Fibroblast of skin of right quadriceps (primary cell): ENCODE measurements at regions not wholly inside any gene's neighbourhood (a gene's known extent, or its start where the extent isn't known, plus 50 kb on each side); places are given as distances from the start of the nearest gene placed in this dataset.
"Not testable (repeated sequence)": the region's sequence is repeated elsewhere in the genome, so short reads cannot be mapped to it uniquely, and the experiment has no call there.

Source experiments
- DNase-seq: peaks from one replicate; pipeline ENCODE4 v3.0.0-alpha.2; 2013

- no peak for DNase-seq
Observed at GRCh38 chr6:63487103-63487813, 85.0 kb upstream of the LOC128125822 start.

- DNase-seq, result no peak
Observed at GRCh38 chr6:63491119-63491518, 81.2 kb upstream of the LOC128125822 start.

GRCh38 chr6:63492476-63492875 is 79.8 kb upstream of the LOC128125822 start:
- no peak for DNase-seq

- DNase-seq, result no peak
Observed at GRCh38 chr6:63493557-63493956, 78.7 kb upstream of the LOC128125822 start.

- no peak for DNase-seq
Observed at GRCh38 chr6:63496361-63496804, 75.9 kb upstream of the LOC128125822 start.

- DNase-seq, result no peak
Observed at GRCh38 chr6:63502156-63502555, 70.1 kb upstream of the LOC128125822 start.

GRCh38 chr6:63503199-63503598 is 69.1 kb upstream of the LOC128125822 start:
- DNase-seq, result no peak

- DNase-seq, result no peak
Observed at GRCh38 chr6:63504777-63505384, 67.4 kb upstream of the LOC128125822 start.

GRCh38 chr6:63507096-63507495 is 65.2 kb upstream of the LOC128125822 start:
- no peak for DNase-seq

- peak; percentile 14 for DNase-seq
Observed at GRCh38 chr6:63509652-63510352, 62.5 kb upstream of the LOC128125822 start.

GRCh38 chr6:63510353-63510686 is 62.0 kb upstream of the LOC128125822 start:
- DNase-seq, result no peak

GRCh38 chr6:63510849-63511248 is 61.4 kb upstream of the LOC128125822 start:
- no peak for DNase-seq

- DNase-seq, result no peak
Observed at GRCh38 chr6:63514488-63515173, 57.6 kb upstream of the LOC128125822 start.

GRCh38 chr6:63515227-63515626 is 57.1 kb upstream of the LOC128125822 start:
- DNase-seq, result not testable (repeated sequence)

GRCh38 chr6:63516186-63516944 is 55.9 kb upstream of the LOC128125822 start:
- no peak for DNase-seq

- DNase-seq, result no peak
Observed at GRCh38 chr6:63517221-63517620, 55.1 kb upstream of the LOC128125822 start.

GRCh38 chr6:63521475-63522210 is 50.6 kb upstream of the LOC128125822 start:
- DNase-seq, result no peak
